ENCODE measurements at regions not wholly inside any gene's neighbourhood (a gene's known extent, or its start where the extent isn't known, plus 50 kb on each side); places are given as distances from the start of the nearest gene placed in this dataset.

- TF ChIP-seq, protein P1, sequence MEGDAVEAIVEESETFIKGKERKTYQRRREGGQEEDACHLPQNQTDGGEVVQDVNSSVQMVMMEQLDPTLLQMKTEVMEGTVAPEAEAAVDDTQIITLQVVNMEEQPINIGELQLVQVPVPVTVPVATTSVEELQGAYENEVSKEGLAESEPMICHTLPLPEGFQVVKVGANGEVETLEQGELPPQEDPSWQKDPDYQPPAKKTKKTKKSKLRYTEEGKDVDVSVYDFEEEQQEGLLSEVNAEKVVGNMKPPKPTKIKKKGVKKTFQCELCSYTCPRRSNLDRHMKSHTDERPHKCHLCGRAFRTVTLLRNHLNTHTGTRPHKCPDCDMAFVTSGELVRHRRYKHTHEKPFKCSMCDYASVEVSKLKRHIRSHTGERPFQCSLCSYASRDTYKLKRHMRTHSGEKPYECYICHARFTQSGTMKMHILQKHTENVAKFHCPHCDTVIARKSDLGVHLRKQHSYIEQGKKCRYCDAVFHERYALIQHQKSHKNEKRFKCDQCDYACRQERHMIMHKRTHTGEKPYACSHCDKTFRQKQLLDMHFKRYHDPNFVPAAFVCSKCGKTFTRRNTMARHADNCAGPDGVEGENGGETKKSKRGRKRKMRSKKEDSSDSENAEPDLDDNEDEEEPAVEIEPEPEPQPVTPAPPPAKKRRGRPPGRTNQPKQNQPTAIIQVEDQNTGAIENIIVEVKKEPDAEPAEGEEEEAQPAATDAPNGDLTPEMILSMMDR (IDR thresholded peaks at IDR 0.05; ENCODE audit: low read depth, low read length, poor library complexity, severe bottlenecking): no peak
- no peak for TF ChIP-seq EZH2phosphoT487 (IDR thresholded peaks at IDR 0.05; ENCODE audit: borderline replicate concordance, low read length)
Measured at GRCh38 chr10:8272794-8273425, 218.4 kb downstream of the GATA3 start.

All from DOHH2 (cell line).